GM18868 (cell line): ENCODE measurements at regions not wholly inside any gene's neighbourhood (a gene's known extent, or its start where the extent isn't known, plus 50 kb on each side); places are given as distances from the start of the nearest gene placed in this dataset.
"Not testable (repeated sequence)": the region's sequence is repeated elsewhere in the genome, so short reads cannot be mapped to it uniquely, and the experiment has no call there.

Experiments used
- ATAC-seq: cut with Tn5 transposase; IDR thresholded peaks from one replicate; pipeline ENCODE4 v1.9.1; 2021; ENCODE audit warnings: mild to moderate bottlenecking, moderate library complexity; ENCODE audit not compliant: unreplicated experiment

GRCh38 chr3:3689601-3690375, 109.4 kb upstream of the LRRN1 start:
- no peak for ATAC-seq

GRCh38 chr3:3686907-3687648, 112.2 kb upstream of the LRRN1 start:
- ATAC-seq, result no peak

- ATAC-seq, result no peak
Observed at GRCh38 chr3:3685721-3686120, 113.5 kb upstream of the LRRN1 start.

GRCh38 chr3:3683261-3683660, 116.0 kb upstream of the LRRN1 start:
- ATAC-seq, result no peak

GRCh38 chr3:3675801-3676200, 123.4 kb upstream of the LRRN1 start:
- no peak for ATAC-seq

GRCh38 chr3:3675186-3675585, 124.0 kb upstream of the LRRN1 start:
- no peak for ATAC-seq

GRCh38 chr3:3666664-3667063, 132.6 kb upstream of the LRRN1 start:
- peak; percentile 96 for ATAC-seq

GRCh38 chr3:3665961-3666640, 133.1 kb upstream of the LRRN1 start:
- peak; percentile 40 for ATAC-seq

- ATAC-seq, result no peak
Observed at GRCh38 chr3:3665546-3665945, 133.7 kb upstream of the LRRN1 start.

GRCh38 chr3:3664935-3665334, 134.3 kb upstream of the LRRN1 start:
- no peak for ATAC-seq

GRCh38 chr3:3662610-3663009, 136.6 kb upstream of the LRRN1 start:
- ATAC-seq, result no peak

- ATAC-seq, result no peak
Observed at GRCh38 chr3:3654916-3655315, 144.3 kb upstream of the LRRN1 start.

GRCh38 chr3:3648988-3649679, 150.1 kb upstream of the LRRN1 start:
- ATAC-seq, result no peak

- ATAC-seq, result no peak
Observed at GRCh38 chr3:3646934-3647333, 152.3 kb upstream of the LRRN1 start.

- not testable (repeated sequence) for ATAC-seq
Observed at GRCh38 chr3:3646103-3646844, 153.0 kb upstream of the LRRN1 start.

GRCh38 chr3:3641877-3642455, 157.3 kb upstream of the LRRN1 start:
- no peak for ATAC-seq

- no peak for ATAC-seq
Observed at GRCh38 chr3:3639078-3639477, 160.2 kb upstream of the LRRN1 start.

- no peak for ATAC-seq
Observed at GRCh38 chr3:3636815-3637214, 162.4 kb upstream of the LRRN1 start.

GRCh38 chr3:3635109-3635508, 164.1 kb upstream of the LRRN1 start:
- ATAC-seq, result no peak

- no peak for ATAC-seq
Observed at GRCh38 chr3:3634326-3634725, 164.9 kb upstream of the LRRN1 start.
